GM21528 (cell line): ENCODE measurements at regions not wholly inside any gene's neighbourhood (a gene's known extent, or its start where the extent isn't known, plus 50 kb on each side); places are given as distances from the start of the nearest gene placed in this dataset.
"Not testable (repeated sequence)": the region's sequence is repeated elsewhere in the genome, so short reads cannot be mapped to it uniquely, and the experiment has no call there.

ENCODE experiments used
- ATAC-seq: cut with Tn5 transposase; IDR thresholded peaks from one replicate; pipeline ENCODE4 v1.9.1; 2021; ENCODE audit warnings: mild to moderate bottlenecking, moderate library complexity; ENCODE audit not compliant: unreplicated experiment, low FRiP score

GRCh38 chr7:15057272-15057671 lies 154.7 kb upstream of the DGKB start:
- no peak for ATAC-seq

GRCh38 chr7:15054304-15054703 lies 151.8 kb upstream of the DGKB start:
- ATAC-seq = not testable (repeated sequence)

GRCh38 chr7:15049157-15049556 lies 146.6 kb upstream of the DGKB start:
- ATAC-seq = no peak

GRCh38 chr7:15046861-15047260 lies 144.3 kb upstream of the DGKB start:
- no peak for ATAC-seq

- no peak for ATAC-seq
Observed at GRCh38 chr7:15043931-15044330, 141.4 kb upstream of the DGKB start.

- ATAC-seq = no peak
Observed at GRCh38 chr7:15042285-15043065, 139.9 kb upstream of the DGKB start.

GRCh38 chr7:15041226-15041625 lies 138.7 kb upstream of the DGKB start:
- ATAC-seq = no peak

GRCh38 chr7:15035814-15036213 lies 133.3 kb upstream of the DGKB start:
- no peak for ATAC-seq

- ATAC-seq = no peak
Observed at GRCh38 chr7:15033039-15033438, 130.5 kb upstream of the DGKB start.

GRCh38 chr7:15018981-15019380 lies 116.4 kb upstream of the DGKB start:
- no peak for ATAC-seq

GRCh38 chr7:15016766-15017165 lies 114.2 kb upstream of the DGKB start:
- ATAC-seq = no peak

GRCh38 chr7:15016315-15016667 lies 113.7 kb upstream of the DGKB start:
- ATAC-seq = peak; percentile 13

GRCh38 chr7:15015545-15016314 lies 113.2 kb upstream of the DGKB start:
- ATAC-seq = peak; percentile 94

GRCh38 chr7:15012135-15012534 lies 109.6 kb upstream of the DGKB start:
- ATAC-seq = no peak

GRCh38 chr7:15011289-15011688 lies 108.7 kb upstream of the DGKB start:
- no peak for ATAC-seq

GRCh38 chr7:15007507-15007906 lies 105.0 kb upstream of the DGKB start:
- no peak for ATAC-seq

GRCh38 chr7:15005672-15006071 lies 103.1 kb upstream of the DGKB start:
- no peak for ATAC-seq

- ATAC-seq = no peak
Observed at GRCh38 chr7:15000157-15000556, 97.6 kb upstream of the DGKB start.

GRCh38 chr7:14999331-14999730 lies 96.8 kb upstream of the DGKB start:
- ATAC-seq = no peak

- no peak for ATAC-seq
Observed at GRCh38 chr7:14995774-14996173, 93.2 kb upstream of the DGKB start.

- no peak for ATAC-seq
Observed at GRCh38 chr7:14988941-14989340, 86.4 kb upstream of the DGKB start.

- ATAC-seq = no peak
Observed at GRCh38 chr7:14978687-14979086, 76.1 kb upstream of the DGKB start.
